ENCODE measurements at regions not wholly inside any gene's neighbourhood (a gene's known extent, or its start where the extent isn't known, plus 50 kb on each side); places are given as distances from the start of the nearest gene placed in this dataset.
A peak's percentile ranks its signal among the peaks of the same experiment; 100 is the strongest.

DNA sequence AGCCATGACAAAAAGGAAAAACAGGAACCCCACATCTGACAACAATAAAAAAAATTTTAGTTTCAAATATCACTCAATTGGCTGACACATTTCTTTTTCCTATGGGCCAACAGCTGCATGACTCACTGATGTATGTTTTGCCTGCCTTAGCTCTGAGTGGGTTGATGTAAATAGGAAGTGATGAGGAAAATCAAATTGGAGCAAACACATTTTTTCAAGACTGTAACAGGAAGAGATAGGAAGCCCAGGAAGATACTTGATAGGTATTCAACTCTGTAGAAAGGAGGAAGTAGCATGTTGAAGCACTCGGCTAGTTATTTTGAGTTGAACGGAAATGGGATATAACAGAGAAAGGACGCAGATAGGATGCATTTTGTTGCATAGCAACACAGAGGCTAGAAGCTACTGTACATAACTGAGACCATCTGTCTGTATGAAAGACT lies 168.0 kb upstream of the NR5A2 start:
- Histone ChIP-seq H3K27ac (ENCODE audit: poor library complexity, severe bottlenecking) (peak overlapping the region; percentile 98), H3K4me3 (ENCODE audit: severe bottlenecking) (no peak overlapping the region), H3K9me3 (ENCODE audit: severe bottlenecking) (no peaks in the 10 kb centered on the region), H3K36me3 (ENCODE audit: low read depth) (no peaks in the 10 kb centered on the region), H3K27me3 (ENCODE audit: insufficient read depth, poor library complexity, severe bottlenecking) (no peaks in the 10 kb centered on the region), H3K4me1 (ENCODE audit: insufficient read depth, poor library complexity, severe bottlenecking) (peaks cover 46% of the 10 kb centered on the region)
- ATAC-seq (ENCODE audit: low read depth) (peak; percentile 55), DNase-seq (ENCODE audit: low spot score) (no peak)
- TF ChIP-seq, protein P1, sequence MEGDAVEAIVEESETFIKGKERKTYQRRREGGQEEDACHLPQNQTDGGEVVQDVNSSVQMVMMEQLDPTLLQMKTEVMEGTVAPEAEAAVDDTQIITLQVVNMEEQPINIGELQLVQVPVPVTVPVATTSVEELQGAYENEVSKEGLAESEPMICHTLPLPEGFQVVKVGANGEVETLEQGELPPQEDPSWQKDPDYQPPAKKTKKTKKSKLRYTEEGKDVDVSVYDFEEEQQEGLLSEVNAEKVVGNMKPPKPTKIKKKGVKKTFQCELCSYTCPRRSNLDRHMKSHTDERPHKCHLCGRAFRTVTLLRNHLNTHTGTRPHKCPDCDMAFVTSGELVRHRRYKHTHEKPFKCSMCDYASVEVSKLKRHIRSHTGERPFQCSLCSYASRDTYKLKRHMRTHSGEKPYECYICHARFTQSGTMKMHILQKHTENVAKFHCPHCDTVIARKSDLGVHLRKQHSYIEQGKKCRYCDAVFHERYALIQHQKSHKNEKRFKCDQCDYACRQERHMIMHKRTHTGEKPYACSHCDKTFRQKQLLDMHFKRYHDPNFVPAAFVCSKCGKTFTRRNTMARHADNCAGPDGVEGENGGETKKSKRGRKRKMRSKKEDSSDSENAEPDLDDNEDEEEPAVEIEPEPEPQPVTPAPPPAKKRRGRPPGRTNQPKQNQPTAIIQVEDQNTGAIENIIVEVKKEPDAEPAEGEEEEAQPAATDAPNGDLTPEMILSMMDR (IDR thresholded peaks at IDR 0.05; ENCODE audit: poor library complexity, severe bottlenecking): no peak

DNA sequence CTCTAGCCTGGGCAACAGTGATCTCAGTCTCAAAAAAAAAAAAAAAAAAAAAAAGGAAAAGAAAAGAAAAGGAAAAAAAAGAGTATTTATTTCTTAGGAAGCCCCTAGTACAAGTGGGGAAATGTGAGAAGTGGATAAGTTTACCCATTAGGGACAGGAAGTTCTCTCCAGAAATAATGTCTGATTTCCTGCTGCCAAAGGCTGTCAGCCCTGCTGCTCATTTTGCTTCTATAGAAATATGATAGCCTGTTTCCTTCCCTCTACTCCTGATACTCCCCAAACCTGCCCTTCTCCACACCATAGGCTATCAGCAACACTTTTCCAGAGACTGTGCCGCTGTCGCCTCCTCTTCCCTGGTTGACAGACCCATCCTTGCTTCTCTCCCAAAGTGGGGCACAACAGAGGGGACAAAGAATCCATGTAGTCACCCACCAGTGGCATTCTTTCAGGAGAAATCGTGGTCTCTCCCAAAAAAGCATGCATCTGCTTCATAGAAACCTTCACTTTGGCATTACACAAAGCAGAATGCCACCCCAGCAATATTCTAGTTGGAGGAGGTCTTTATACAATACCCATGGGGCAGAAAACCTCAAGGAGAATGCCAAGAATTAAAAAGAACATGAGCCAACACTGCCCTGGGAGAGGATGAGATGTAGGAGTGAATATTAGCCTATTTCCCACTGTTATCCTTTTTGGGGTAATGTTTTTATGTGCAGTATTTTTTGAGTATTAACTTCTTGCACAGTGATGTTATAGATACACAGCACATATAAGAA lies 166.3 kb upstream of the NR5A2 start:
- H3K36me3 ChIP-seq (ENCODE audit: low read depth): no peaks in the 10 kb centered on the region
- H3K9me3 ChIP-seq (ENCODE audit: severe bottlenecking): no peaks in the 10 kb centered on the region
- H3K27ac ChIP-seq (ENCODE audit: poor library complexity, severe bottlenecking): peak overlapping the region; percentile 98
- TF ChIP-seq, protein P1 (IDR thresholded peaks at IDR 0.05; ENCODE audit: poor library complexity, severe bottlenecking): no peak
- ATAC-seq (ENCODE audit: low read depth): no peak
- H3K4me1 ChIP-seq (ENCODE audit: insufficient read depth, poor library complexity, severe bottlenecking): peaks cover 31% of the 10 kb centered on the region
- no peaks in the 10 kb centered on the region for H3K27me3 ChIP-seq (ENCODE audit: insufficient read depth, poor library complexity, severe bottlenecking)
- DNase-seq (ENCODE audit: low spot score): no peak
- no peak overlapping the region for H3K4me3 ChIP-seq (ENCODE audit: severe bottlenecking)

DNA sequence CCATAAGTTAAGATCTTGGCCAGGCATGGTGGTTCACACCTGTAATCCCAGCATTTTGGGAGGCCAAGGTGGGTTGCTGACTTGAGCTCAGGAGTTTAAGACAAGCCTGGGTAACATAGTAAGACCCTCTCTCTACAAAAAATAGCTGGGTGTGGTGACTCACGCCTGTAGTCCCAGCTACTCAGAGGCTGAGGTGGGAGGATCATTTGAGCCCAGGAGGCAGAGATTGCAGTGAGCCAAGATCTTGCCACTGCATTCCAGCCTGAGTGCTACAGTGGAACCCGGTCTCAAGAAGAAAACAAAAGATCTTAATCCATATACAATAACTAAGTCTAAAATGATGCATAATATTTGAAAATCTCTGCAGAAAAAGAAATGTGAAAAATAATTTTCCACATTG lies 165.5 kb upstream of the NR5A2 start:
- no peaks in the 10 kb centered on the region for H3K27me3 ChIP-seq (ENCODE audit: insufficient read depth, poor library complexity, severe bottlenecking)
- H3K4me3 ChIP-seq (ENCODE audit: severe bottlenecking): no peak overlapping the region
- ATAC-seq (ENCODE audit: low read depth): no peak
- DNase-seq (ENCODE audit: low spot score): no peak
- H3K4me1 ChIP-seq (ENCODE audit: insufficient read depth, poor library complexity, severe bottlenecking): peaks cover 23% of the 10 kb centered on the region
- no peaks in the 10 kb centered on the region for H3K9me3 ChIP-seq (ENCODE audit: severe bottlenecking)
- no peaks in the 10 kb centered on the region for H3K36me3 ChIP-seq (ENCODE audit: low read depth)
- no peak overlapping the region for H3K27ac ChIP-seq (ENCODE audit: poor library complexity, severe bottlenecking)
- TF ChIP-seq, protein P1 (IDR thresholded peaks at IDR 0.05; ENCODE audit: poor library complexity, severe bottlenecking): no peak

DNA sequence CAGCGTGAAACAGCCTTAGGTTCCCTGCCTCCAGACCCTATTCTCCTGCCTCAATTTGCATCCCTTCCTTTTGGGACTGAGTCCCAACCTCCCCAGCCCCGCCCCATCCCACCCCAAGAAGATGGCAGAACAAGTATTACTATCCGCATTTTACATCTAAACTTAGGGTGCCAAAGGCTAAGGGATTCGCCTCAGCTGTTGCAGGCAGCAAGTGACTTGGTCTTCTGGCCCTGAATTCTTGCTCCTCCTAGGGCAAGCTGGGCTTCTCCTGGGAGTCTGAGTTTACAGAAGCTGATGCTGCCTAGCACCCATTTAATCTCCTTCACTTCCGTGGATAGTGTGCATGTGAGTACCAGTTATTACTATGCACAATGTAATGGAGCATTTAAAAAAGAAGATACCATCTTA lies 161.3 kb upstream of the NR5A2 start:
- Histone ChIP-seq H3K9me3 (ENCODE audit: severe bottlenecking) (no peaks in the 10 kb centered on the region), H3K36me3 (ENCODE audit: low read depth) (no peaks in the 10 kb centered on the region), H3K4me3 (ENCODE audit: severe bottlenecking) (no peak overlapping the region), H3K4me1 (ENCODE audit: insufficient read depth, poor library complexity, severe bottlenecking) (peaks cover 3% of the 10 kb centered on the region), H3K27ac (ENCODE audit: poor library complexity, severe bottlenecking) (no peak overlapping the region), H3K27me3 (ENCODE audit: insufficient read depth, poor library complexity, severe bottlenecking) (no peaks in the 10 kb centered on the region)
- TF ChIP-seq, protein P1 (IDR thresholded peaks at IDR 0.05; ENCODE audit: poor library complexity, severe bottlenecking): no peak
- no peak for ATAC-seq (ENCODE audit: low read depth)
- DNase-seq (ENCODE audit: low spot score): no peak

DNA sequence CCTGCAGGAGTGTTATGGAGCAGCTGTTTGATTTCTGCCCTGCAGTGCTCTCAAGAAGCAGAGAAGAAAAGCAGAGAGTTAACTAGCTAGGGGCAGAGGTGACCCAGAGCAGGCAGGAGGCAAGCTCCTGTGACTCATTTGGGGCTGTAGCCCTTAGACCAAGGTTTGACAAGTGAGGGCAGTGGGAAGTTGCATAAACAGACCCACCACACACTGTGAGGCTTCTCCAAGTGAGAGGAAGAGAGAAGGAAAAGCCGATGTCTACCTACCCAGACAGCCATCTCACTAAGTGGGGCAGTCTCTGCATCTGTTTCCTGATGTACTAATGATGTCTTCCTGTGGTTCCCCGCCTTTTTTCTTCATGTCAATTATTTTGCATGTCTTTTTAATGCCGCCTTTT lies 159.9 kb upstream of the NR5A2 start:
- Histone ChIP-seq H3K4me1 (ENCODE audit: insufficient read depth, poor library complexity, severe bottlenecking) (peaks cover 3% of the 10 kb centered on the region), H3K4me3 (ENCODE audit: severe bottlenecking) (no peak overlapping the region), H3K27me3 (ENCODE audit: insufficient read depth, poor library complexity, severe bottlenecking) (no peaks in the 10 kb centered on the region), H3K36me3 (ENCODE audit: low read depth) (no peaks in the 10 kb centered on the region), H3K27ac (ENCODE audit: poor library complexity, severe bottlenecking) (no peak overlapping the region), H3K9me3 (ENCODE audit: severe bottlenecking) (no peaks in the 10 kb centered on the region)
- ATAC-seq (ENCODE audit: low read depth) (0 out of 3 replicates have a peak, but pooled peaks have one; percentile 25), DNase-seq (ENCODE audit: low spot score) (no peak)
- TF ChIP-seq, protein P1 (IDR thresholded peaks at IDR 0.05; ENCODE audit: poor library complexity, severe bottlenecking): no peak
